GM23338 (cell line): ENCODE measurements at regions not wholly inside any gene's neighbourhood (a gene's known extent, or its start where the extent isn't known, plus 50 kb on each side); places are given as distances from the start of the nearest gene placed in this dataset.

Experiments
- ATAC-seq: fragments of 200-7000 bp; cut with Tn5 transposase; 3 replicates; pipeline ENCODE4 v1.9.1; 2020
- DNase-seq: peaks from one replicate; pipeline ENCODE4 v3.0.0-alpha.2; 2015; ENCODE audit warnings: low spot score
- H2AFZ ChIP-seq: fragments of 200-600 bp; sonication (generic); 2 replicates; pipeline ENCODE4 v1.8.0; 2016; ENCODE audit warnings: antibody characterized with exemption, mild to moderate bottlenecking, moderate library complexity
- H3F3A ChIP-seq: fragments of 200-600 bp; sonication (generic); replicated peaks from 2 replicates; pipeline ENCODE4 v1.8.0; 2017; ENCODE audit warnings: antibody characterized with exemption, mixed run types, low read depth
- H3K27ac ChIP-seq: fragments of 200-600 bp; sonication (generic); 2 replicates; pipeline ENCODE4 v1.6.1; 2016; ENCODE audit warnings: low read depth
- H3K27me3 ChIP-seq: fragments of 200-600 bp; sonication (generic); 2 replicates; pipeline ENCODE4 v1.8.0; 2016; ENCODE audit warnings: mild to moderate bottlenecking, mixed run types, moderate library complexity; ENCODE audit not compliant: insufficient read depth
- H3K36me3 ChIP-seq: fragments of 200-600 bp; sonication (generic); 2 replicates; pipeline ENCODE4 v1.8.0; 2016; ENCODE audit warnings: mild to moderate bottlenecking; ENCODE audit not compliant: insufficient read depth
- H3K4me1 ChIP-seq: fragments of 200-600 bp; sonication (generic); 2 replicates; pipeline ENCODE4 v1.8.0; 2016; ENCODE audit warnings: mild to moderate bottlenecking, moderate library complexity; ENCODE audit not compliant: insufficient read depth
- H3K4me2 ChIP-seq: fragments of 200-600 bp; sonication (generic); 2 replicates; pipeline ENCODE4 v1.7.1; 2017; ENCODE audit warnings: mixed run types
- H3K4me3 ChIP-seq: fragments of 200-600 bp; sonication (generic); 2 replicates; pipeline ENCODE4 v1.6.1; 2016; ENCODE audit warnings: mixed run types
- H3K79me2 ChIP-seq: fragments of 200-600 bp; sonication (generic); replicated peaks from 2 replicates; pipeline ENCODE4 v1.8.0; 2017; ENCODE audit warnings: mild to moderate bottlenecking; ENCODE audit not compliant: insufficient read depth
- H3K9me2 ChIP-seq: fragments of 200-600 bp; sonication (generic); 2 replicates; pipeline ENCODE4 v1.8.0; 2017; ENCODE audit not compliant: insufficient read depth
- H4K20me1 ChIP-seq: fragments of 200-600 bp; sonication (generic); replicated peaks from 2 replicates; pipeline ENCODE4 v1.8.0; 2017; ENCODE audit warnings: mild to moderate bottlenecking; ENCODE audit not compliant: insufficient read depth
- H3K27ac Mint-ChIP-seq: 2 replicates; pipeline ENCODE4 v1.8.0; 2020; ENCODE audit warnings: inconsistent platforms, mild to moderate bottlenecking, moderate library complexity, mixed read lengths
- H3K27me3 Mint-ChIP-seq: 3 replicates; pipeline ENCODE4 v1.8.0; 2022; ENCODE audit warnings: low read depth, mild to moderate bottlenecking, moderate library complexity, mixed read lengths, inconsistent platforms; ENCODE audit not compliant: insufficient read depth, poor library complexity
- H3K36me3 Mint-ChIP-seq: 3 replicates; pipeline ENCODE4 v1.8.0; 2021; ENCODE audit warnings: low read depth, mild to moderate bottlenecking, inconsistent platforms, moderate library complexity, mixed read lengths
- H3K4me1 Mint-ChIP-seq: 3 replicates; pipeline ENCODE4 v1.8.0; 2020; ENCODE audit warnings: mild to moderate bottlenecking, inconsistent platforms, mixed read lengths
- H3K4me3 Mint-ChIP-seq: 3 replicates; pipeline ENCODE4 v1.8.0; 2021; ENCODE audit warnings: moderate library complexity, mild to moderate bottlenecking, inconsistent platforms, mixed read lengths
- H3K9me3 Mint-ChIP-seq: 3 replicates; pipeline ENCODE4 v1.8.0; 2020; ENCODE audit warnings: moderate library complexity, mild to moderate bottlenecking, inconsistent platforms, mixed read lengths
- CREB1 ChIP-seq: fragments of 250-450 bp; sonication (Bioruptor Pico); IDR thresholded peaks from 2 replicates; pipeline ENCODE4 v1.5.0; 2020; ENCODE audit warnings: low read depth, mild to moderate bottlenecking, moderate library complexity
- EZH2 ChIP-seq: fragments of 200-600 bp; sonication (generic); IDR thresholded peaks from one replicate; pipeline ENCODE4 v1.8.0; 2017; ENCODE audit warnings: antibody characterized with exemption, mild to moderate bottlenecking, low read depth; ENCODE audit not compliant: unreplicated experiment
- EZH2phosphoT487 ChIP-seq: fragments of 200-600 bp; sonication (generic); IDR thresholded peaks from one replicate; pipeline ENCODE4 v1.8.1; 2018; ENCODE audit warnings: antibody characterized with exemption; ENCODE audit not compliant: unreplicated experiment
- JUNB ChIP-seq: IDR thresholded peaks from one replicate; pipeline ENCODE4 v1.6.1; 2016; ENCODE audit warnings: antibody characterized with exemption; ENCODE audit not compliant: unreplicated experiment
- NANOG ChIP-seq: IDR thresholded peaks from 2 replicates; pipeline ENCODE4 v1.6.1; 2016; ENCODE audit warnings: antibody characterized with exemption, borderline replicate concordance
- POLR2AphosphoS5 ChIP-seq: IDR thresholded peaks from 2 replicates; pipeline ENCODE4 v1.6.1; 2016; ENCODE audit warnings: antibody characterized with exemption, low read depth
- STAT1 ChIP-seq: IDR thresholded peaks from one replicate; pipeline ENCODE4 v1.6.1; 2016; ENCODE audit warnings: antibody characterized with exemption; ENCODE audit not compliant: unreplicated experiment
- ZNF114 ChIP-seq: fragments of 250-450 bp; sonication (Bioruptor Pico); IDR thresholded peaks from 2 replicates; pipeline ENCODE4 v1.5.0; 2020; ENCODE audit warnings: mild to moderate bottlenecking, moderate library complexity
- ZNF331 ChIP-seq: fragments of 250-450 bp; sonication (Bioruptor Pico); IDR thresholded peaks from 2 replicates; pipeline ENCODE4 v1.5.0; 2020; ENCODE audit warnings: low read depth, mild to moderate bottlenecking, moderate library complexity
- TF ChIP-seq, protein P1 (sequence below): IDR thresholded peaks from one replicate; pipeline ENCODE4 v1.6.1; 2018; ENCODE audit warnings: antibody characterized with exemption; ENCODE audit not compliant: unreplicated experiment
- TF ChIP-seq, protein P2 (sequence below), 2 experiments: fragments of 200-600 bp in 1 of 2; sonication (generic) in 1 of 2; conservative IDR thresholded peaks; 2 replicates each; pipeline versions ENCODE4 v1.5.1 to v1.6.1; 2016 to 2017; ENCODE audit warnings: antibody characterized with exemption in 2 of 2, low read depth in 2 of 2, mild to moderate bottlenecking in 2 of 2, moderate library complexity in 1 of 2
- TF ChIP-seq, protein P3 (sequence below): fragments of 250-450 bp; sonication (Bioruptor Pico); IDR thresholded peaks from 2 replicates; pipeline ENCODE4 v1.5.0; 2020; ENCODE audit warnings: mild to moderate bottlenecking, moderate library complexity
- TF ChIP-seq, protein P4 (sequence below): IDR thresholded peaks from 2 replicates; pipeline ENCODE4 v1.6.1; 2016; ENCODE audit warnings: antibody characterized with exemption

DNA sequence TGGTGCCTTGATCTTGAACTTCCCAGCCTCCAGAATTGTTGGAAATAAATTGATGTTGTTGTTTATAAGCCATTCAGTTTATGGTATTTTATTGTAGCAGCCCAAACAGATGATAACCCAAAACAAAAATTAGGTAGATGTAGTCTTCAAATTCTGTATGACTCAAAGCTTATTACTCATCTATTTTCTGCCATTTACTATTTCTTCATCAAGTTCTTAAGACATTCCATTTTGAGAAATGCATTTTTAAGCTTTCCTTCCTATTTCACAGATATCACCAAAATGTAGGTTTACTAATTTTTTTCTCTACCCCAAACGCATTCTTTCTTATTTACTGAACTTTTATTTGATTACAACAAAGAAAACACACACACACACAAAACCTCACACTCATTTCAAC, 148.2 kb downstream of the RND3 start:
- Mint-ChIP-seq H3K4me3 (no peak overlapping the region), H3K9me3 (peaks cover 5% of the 10 kb centered on the region; the same call in 2 of the 3 replicates), H3K4me1 (peaks cover 10% of the 10 kb centered on the region; the same call in 2 of the 3 replicates), H3K36me3 (no peaks in the 10 kb centered on the region), H3K27ac (no peak overlapping the region), H3K27me3 (no peaks in the 10 kb centered on the region)
- Histone ChIP-seq H3K4me2 (no peak overlapping the region), H3K79me2 (no peaks in the 10 kb centered on the region), H3F3A (no peaks in the 10 kb centered on the region), H3K27me3 (no peaks in the 10 kb centered on the region), H3K4me3 (no peak overlapping the region), H3K4me1 (peaks cover 3% of the 10 kb centered on the region; the same call in 1 of the 2 replicates), H3K36me3 (no peaks in the 10 kb centered on the region), H2AFZ (no peak overlapping the region), H3K27ac (no peak overlapping the region), H4K20me1 (no peaks in the 10 kb centered on the region), H3K9me2 (peaks cover 24% of the 10 kb centered on the region)
- TF ChIP-seq JUNB (no peak), EZH2 (no peak), NANOG (no peak), ZNF114 (no peak), ZNF331 (CRISPR knock-in tag) (no peak), STAT1 (no peak), CREB1 (CRISPR knock-in tag) (no peak), EZH2phosphoT487 (no peak), POLR2AphosphoS5 (no peak)
- TF ChIP-seq, protein P1, sequence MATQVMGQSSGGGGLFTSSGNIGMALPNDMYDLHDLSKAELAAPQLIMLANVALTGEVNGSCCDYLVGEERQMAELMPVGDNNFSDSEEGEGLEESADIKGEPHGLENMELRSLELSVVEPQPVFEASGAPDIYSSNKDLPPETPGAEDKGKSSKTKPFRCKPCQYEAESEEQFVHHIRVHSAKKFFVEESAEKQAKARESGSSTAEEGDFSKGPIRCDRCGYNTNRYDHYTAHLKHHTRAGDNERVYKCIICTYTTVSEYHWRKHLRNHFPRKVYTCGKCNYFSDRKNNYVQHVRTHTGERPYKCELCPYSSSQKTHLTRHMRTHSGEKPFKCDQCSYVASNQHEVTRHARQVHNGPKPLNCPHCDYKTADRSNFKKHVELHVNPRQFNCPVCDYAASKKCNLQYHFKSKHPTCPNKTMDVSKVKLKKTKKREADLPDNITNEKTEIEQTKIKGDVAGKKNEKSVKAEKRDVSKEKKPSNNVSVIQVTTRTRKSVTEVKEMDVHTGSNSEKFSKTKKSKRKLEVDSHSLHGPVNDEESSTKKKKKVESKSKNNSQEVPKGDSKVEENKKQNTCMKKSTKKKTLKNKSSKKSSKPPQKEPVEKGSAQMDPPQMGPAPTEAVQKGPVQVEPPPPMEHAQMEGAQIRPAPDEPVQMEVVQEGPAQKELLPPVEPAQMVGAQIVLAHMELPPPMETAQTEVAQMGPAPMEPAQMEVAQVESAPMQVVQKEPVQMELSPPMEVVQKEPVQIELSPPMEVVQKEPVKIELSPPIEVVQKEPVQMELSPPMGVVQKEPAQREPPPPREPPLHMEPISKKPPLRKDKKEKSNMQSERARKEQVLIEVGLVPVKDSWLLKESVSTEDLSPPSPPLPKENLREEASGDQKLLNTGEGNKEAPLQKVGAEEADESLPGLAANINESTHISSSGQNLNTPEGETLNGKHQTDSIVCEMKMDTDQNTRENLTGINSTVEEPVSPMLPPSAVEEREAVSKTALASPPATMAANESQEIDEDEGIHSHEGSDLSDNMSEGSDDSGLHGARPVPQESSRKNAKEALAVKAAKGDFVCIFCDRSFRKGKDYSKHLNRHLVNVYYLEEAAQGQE, result no peak
- TF ChIP-seq, protein P2, sequence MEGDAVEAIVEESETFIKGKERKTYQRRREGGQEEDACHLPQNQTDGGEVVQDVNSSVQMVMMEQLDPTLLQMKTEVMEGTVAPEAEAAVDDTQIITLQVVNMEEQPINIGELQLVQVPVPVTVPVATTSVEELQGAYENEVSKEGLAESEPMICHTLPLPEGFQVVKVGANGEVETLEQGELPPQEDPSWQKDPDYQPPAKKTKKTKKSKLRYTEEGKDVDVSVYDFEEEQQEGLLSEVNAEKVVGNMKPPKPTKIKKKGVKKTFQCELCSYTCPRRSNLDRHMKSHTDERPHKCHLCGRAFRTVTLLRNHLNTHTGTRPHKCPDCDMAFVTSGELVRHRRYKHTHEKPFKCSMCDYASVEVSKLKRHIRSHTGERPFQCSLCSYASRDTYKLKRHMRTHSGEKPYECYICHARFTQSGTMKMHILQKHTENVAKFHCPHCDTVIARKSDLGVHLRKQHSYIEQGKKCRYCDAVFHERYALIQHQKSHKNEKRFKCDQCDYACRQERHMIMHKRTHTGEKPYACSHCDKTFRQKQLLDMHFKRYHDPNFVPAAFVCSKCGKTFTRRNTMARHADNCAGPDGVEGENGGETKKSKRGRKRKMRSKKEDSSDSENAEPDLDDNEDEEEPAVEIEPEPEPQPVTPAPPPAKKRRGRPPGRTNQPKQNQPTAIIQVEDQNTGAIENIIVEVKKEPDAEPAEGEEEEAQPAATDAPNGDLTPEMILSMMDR (conservative IDR thresholded peaks at IDR 0.05; ENCODE audit: low read depth in 2 of 2), result no peak
- TF ChIP-seq, protein P3, sequence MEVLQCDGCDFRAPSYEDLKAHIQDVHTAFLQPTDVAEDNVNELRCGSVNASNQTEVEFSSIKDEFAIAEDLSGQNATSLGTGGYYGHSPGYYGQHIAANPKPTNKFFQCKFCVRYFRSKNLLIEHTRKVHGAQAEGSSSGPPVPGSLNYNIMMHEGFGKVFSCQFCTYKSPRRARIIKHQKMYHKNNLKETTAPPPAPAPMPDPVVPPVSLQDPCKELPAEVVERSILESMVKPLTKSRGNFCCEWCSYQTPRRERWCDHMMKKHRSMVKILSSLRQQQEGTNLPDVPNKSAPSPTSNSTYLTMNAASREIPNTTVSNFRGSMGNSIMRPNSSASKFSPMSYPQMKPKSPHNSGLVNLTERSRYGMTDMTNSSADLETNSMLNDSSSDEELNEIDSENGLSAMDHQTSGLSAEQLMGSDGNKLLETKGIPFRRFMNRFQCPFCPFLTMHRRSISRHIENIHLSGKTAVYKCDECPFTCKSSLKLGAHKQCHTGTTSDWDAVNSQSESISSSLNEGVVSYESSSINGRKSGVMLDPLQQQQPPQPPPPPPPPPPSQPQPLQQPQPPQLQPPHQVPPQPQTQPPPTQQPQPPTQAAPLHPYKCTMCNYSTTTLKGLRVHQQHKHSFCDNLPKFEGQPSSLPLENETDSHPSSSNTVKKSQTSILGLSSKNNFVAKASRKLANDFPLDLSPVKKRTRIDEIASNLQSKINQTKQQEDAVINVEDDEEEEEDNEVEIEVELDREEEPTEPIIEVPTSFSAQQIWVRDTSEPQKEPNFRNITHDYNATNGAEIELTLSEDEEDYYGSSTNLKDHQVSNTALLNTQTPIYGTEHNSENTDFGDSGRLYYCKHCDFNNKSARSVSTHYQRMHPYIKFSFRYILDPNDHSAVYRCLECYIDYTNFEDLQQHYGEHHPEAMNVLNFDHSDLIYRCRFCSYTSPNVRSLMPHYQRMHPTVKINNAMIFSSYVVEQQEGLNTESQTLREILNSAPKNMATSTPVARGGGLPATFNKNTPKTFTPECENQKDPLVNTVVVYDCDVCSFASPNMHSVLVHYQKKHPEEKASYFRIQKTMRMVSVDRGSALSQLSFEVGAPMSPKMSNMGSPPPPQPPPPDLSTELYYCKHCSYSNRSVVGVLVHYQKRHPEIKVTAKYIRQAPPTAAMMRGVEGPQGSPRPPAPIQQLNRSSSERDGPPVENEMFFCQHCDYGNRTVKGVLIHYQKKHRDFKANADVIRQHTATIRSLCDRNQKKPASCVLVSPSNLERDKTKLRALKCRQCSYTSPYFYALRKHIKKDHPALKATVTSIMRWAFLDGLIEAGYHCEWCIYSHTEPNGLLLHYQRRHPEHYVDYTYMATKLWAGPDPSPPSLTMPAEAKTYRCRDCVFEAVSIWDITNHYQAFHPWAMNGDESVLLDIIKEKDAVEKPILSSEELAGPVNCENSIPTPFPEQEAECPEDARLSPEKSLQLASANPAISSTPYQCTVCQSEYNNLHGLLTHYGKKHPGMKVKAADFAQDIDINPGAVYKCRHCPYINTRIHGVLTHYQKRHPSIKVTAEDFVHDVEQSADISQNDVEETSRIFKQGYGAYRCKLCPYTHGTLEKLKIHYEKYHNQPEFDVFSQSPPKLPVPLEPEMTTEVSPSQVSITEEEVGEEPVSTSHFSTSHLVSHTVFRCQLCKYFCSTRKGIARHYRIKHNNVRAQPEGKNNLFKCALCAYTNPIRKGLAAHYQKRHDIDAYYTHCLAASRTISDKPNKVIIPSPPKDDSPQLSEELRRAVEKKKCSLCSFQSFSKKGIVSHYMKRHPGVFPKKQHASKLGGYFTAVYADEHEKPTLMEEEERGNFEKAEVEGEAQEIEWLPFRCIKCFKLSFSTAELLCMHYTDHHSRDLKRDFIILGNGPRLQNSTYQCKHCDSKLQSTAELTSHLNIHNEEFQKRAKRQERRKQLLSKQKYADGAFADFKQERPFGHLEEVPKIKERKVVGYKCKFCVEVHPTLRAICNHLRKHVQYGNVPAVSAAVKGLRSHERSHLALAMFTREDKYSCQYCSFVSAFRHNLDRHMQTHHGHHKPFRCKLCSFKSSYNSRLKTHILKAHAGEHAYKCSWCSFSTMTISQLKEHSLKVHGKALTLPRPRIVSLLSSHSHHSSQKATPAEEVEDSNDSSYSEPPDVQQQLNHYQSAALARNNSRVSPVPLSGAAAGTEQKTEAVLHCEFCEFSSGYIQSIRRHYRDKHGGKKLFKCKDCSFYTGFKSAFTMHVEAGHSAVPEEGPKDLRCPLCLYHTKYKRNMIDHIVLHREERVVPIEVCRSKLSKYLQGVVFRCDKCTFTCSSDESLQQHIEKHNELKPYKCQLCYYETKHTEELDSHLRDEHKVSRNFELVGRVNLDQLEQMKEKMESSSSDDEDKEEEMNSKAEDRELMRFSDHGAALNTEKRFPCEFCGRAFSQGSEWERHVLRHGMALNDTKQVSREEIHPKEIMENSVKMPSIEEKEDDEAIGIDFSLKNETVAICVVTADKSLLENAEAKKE (CRISPR knock-in tag), result no peak
- TF ChIP-seq, protein P4, sequence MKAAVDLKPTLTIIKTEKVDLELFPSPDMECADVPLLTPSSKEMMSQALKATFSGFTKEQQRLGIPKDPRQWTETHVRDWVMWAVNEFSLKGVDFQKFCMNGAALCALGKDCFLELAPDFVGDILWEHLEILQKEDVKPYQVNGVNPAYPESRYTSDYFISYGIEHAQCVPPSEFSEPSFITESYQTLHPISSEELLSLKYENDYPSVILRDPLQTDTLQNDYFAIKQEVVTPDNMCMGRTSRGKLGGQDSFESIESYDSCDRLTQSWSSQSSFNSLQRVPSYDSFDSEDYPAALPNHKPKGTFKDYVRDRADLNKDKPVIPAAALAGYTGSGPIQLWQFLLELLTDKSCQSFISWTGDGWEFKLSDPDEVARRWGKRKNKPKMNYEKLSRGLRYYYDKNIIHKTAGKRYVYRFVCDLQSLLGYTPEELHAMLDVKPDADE, result no peak
- ATAC-seq (no peak), DNase-seq (no peak)
